Fibroblast of skin of scalp (primary cell): ENCODE measurements at regions not wholly inside any gene's neighbourhood (a gene's known extent, or its start where the extent isn't known, plus 50 kb on each side); places are given as distances from the start of the nearest gene placed in this dataset.
"Not testable (repeated sequence)": the region's sequence is repeated elsewhere in the genome, so short reads cannot be mapped to it uniquely, and the experiment has no call there.

Experiments
- DNase-seq: peaks from one replicate; pipeline ENCODE4 v3.0.0-alpha.2; 2013

DNA sequence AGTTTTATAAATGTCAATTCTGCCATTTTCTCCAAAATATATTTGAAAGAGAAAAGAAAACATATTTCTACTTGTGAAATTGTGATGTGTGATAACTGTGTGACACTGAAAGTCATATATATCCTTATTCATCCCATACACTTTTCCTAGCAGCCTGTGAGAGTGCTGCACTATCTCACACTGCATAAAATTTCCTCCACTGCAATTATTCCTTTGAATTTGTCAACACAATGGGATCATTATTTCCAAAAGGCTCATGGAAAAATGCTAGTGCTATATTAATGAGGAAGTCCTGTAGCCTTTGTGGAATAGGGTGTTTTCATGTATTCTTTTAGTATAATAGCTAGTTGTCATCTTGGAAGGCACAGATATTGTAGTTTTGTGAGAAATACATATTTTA is 504.1 kb downstream of the RPL10L start:
- no peak for DNase-seq

DNA sequence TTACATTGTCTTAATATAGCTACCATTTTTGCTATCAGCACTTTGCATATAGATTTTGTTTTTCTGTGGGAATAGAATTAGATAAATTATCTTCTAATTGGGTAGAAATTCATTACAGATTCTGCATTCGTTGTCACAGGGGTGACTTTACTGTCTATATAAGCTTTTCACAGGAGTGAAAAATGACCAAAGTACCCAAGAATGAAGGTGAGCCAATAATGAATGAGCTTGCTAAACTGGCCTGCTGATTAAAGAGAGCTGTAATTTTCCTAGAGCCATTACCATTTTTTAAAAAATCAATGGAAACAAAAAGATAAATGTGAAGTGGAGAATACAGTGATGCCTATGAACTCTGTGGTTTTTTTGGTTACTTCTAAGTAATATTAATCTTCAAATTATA is 504.6 kb downstream of the RPL10L start:
- no peak for DNase-seq

DNA sequence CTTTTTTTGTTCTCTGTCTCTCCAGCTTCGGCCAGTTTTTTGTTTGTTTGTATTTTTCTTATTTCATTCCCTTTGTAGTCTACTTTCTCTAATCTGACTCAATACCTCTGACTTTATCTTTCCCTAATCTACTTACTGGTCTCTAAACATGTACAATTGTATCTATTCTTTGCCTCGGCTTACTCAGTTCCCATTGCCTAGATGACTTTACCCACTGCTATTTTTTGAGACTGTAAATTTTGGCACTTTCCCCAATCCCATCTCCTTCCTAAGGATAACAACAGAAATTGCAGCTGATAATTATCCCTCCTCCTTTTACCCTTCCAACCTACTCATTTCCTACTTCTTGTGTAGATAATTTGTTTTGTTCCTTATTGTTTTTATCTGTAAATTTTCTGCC is 511.1 kb downstream of the RPL10L start:
- no peak for DNase-seq

DNA sequence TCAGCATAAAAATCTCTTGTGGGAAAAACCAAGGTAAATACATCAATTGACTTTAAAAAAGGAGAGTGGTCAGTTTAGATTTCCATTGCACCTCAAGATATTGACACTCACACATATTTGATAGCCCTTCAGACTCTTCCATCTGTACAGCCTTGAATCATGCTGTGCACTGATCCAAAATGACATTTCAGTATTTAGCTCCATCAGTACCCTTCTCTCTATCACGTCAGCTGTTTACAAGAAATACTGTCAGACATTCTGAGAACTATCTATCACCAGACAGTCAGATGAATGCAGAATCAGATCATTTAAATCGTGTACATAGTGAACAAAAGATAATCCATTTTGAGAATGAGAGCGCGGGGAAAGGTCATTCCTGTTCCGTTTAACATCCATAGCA is 511.9 kb downstream of the RPL10L start:
- DNase-seq: no peak

DNA sequence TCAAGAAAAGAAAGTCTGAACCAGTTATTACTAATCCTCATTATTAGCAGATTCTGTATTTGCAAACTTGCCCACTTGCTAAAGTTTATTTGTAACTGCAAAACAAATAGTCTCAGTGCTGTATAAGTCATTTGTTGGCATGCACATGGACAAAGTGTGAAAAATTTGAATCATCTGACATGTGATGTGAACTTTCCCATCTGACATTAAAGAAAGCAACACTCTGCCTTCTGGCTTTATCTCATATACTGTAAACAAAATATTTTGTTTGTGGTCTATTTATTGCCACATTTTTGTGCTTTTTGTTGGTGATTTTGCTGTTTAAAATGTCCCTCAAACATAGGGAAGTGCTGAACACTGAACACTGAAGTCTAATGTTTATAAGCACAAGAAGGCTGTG is 513.8 kb downstream of the RPL10L start:
- no peak for DNase-seq

DNA sequence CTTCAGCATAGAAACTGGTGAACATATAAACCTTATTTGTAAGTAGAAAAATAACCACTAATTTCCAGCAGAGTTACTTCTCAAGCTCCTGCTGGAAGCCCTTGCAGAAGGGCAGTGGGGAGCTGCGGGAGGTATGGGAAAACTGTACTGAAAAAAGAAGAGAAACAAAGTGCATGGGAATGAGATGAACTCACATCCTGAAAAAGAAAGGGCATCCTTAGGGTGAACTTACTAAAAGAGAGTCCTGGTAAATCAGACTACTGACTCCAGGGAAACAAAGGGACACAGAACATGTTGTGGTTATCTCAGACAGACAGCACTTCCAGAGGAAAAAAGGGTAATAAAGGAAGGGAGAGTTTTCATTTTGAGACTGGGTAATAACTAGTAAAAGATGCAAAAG is 515.1 kb downstream of the RPL10L start:
- DNase-seq: no peak

DNA sequence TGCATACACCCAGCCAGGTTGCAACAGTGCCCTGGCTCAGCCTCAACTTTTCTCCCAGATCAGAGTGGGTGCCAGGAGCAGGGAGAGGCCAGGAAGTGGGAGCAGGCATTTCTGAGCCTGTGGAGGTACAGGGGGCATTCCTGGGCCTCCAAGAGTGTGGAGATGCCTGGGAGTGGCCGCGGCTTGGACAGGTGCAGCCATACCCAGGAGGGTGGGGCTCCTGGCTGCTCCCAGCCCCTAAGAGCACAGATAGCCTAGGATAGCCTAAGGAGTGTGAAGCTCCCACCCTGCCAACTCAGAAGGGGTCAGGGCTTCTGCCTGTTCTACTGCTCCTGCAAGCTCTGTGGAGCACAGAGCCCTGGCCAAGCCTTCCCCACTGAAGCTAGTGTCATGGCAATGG is 543.4 kb downstream of the RPL10L start:
- no peak for DNase-seq

DNA sequence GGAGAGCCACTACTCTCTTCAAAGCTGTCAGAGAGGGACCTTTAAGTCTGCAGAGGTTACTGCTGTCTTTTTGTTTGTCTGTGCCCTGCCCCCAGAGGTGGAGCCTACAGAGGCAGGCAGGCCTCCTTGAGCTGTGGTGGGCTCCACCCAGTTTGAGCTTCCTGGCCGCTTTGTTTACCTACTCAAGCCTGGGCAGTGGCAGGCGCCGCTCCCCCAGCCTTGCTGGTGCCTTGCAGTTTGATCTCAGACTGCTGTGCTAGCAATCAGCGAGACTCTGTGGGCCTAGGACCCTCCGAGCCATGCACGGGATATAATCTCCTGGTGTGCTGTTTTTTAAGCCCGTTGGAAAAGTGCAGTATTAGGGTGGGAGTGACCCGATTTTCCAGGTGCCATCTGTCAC is 550.7 kb downstream of the RPL10L start:
- DNase-seq: not testable (repeated sequence)

DNA sequence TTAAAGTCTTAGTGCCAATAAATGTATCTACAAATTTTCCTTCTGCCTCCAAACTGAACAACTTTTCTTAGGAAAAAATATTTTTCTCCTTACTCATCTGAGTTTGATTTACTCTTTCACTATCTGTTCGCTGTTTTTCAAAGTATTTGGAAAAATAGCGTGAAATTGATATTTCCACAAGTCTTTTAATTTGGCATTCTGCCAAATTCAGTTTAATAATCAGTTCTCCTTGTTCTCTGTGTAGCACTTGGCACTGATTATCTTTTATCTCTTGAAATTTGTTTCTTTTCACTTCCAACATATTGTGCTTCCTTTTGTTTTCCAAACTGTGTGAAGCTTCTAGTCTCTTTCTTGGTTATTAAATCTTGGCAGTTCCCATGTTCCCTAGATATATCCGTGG is 559.8 kb downstream of the RPL10L start:
- no peak for DNase-seq

DNA sequence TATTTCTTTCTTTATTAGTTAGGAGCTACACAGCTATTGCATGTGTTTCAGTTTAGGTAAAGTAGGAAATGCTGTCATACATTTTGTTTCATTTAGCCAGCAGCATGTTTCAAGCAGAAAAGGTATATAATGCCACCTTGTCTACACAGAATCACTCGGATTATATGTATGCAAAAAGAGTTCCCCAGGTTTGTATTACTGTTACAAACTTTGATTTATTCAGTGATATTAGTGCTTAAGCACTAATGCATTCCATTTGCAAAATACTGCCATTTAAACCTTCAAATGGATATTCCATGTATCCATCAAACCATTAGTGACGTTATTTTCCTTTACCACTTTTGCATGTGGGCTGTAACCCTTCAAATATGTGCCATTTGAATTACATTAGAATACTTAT is 564.0 kb downstream of the RPL10L start:
- DNase-seq: no peak

DNA sequence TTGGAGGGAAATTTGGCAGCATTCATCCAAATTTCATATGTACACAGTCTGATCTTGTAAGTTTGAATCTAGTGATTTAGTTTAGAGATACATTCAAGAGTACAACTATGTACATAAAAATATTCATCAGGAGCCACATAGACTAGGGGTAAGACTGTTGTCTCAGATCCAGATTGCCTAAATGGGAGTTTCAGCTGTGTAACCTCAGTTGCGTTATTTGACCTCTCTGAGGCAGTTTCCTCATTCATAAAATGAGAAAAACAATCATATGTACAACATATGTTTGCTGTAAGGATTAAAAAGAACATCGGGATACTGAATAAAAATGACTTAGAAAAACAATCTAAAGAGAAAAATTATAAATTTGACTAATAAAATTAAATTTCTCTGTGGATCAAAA is 577.5 kb downstream of the RPL10L start:
- DNase-seq: no peak

DNA sequence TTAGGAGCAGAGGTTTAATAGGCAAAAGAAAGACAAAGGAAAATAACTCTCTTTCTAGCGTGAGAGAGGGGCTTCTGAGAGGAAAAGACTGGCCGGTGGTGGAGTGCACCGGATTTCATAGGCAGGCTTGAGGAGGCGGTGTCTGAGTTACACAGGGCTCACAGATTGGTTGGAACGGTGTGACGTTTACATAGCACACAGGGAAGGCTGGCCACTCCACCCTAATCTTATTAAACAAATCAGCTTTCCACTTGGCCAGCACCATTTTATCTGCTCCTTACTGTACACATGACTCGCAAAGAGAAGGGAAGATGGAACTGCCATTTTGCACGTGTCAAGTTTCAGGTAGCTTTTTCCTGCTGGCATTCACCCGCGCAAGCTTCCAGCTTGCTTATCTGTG is 587.7 kb downstream of the RPL10L start:
- DNase-seq: peak; percentile 11

DNA sequence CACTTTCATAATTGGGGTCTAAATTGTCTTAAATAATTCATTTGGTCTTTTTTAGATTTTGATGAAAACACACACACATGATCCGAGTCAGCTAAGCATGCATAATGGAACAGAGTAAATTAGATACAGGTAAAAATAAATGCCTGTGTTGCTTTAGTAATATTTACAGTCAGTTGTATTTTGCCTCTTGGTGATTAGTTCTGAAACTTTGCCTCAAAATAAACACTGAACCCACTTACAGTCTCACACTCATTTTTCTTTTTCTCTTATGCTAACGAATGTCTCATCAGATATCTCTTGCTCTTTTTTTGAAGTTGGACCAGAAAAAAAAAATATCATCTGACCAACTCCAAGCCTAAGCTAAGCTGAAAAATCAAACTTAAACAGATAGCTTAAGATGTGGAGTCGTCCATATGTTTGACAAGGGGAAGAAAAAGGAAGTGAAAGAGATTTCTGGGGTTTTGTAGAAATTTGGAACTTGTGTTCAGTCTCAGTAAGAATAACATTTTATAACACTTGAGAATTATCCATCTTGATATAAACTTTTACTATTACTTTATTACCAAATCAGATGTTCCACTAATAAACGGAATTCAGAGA is 592.5 kb downstream of the RPL10L start:
- no peak for DNase-seq

DNA sequence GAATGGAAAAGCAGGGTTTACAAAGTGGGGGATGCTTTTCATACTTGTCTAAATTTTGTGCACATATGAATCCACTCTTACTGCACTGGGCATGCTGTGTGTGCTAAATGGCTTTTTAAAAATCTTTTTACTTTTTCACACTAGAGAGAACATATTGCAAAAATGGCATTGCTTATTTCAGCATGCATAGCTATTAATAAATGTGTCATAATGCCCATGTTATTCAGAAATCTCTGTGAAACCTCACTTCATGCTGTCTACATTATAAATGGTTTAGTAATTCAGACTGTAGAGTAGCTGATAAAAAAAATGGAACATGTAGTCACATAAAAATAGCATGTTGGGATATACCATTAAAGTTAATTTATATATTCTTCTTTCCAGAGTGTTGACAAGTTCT is 593.8 kb downstream of the RPL10L start:
- DNase-seq: peak; percentile 23

DNA sequence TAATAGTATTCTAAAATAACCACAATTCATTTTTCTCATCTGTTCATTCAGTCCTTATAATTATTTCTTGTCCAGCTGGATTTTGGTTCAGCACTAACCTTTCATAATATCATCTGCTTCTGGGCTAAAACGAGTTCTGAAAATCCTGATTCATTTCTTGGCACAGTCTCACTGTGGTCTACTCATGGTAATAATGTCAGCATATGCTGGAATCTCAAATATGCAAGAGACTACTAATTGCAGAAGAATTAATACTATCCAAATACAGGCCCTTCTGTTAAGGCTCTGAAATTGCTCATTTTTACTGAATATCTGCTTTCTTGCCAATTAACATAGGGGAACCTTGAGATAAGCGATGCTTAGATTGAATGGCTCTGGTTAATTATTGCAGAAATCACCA is 597.1 kb downstream of the RPL10L start:
- DNase-seq: peak; percentile 92

DNA sequence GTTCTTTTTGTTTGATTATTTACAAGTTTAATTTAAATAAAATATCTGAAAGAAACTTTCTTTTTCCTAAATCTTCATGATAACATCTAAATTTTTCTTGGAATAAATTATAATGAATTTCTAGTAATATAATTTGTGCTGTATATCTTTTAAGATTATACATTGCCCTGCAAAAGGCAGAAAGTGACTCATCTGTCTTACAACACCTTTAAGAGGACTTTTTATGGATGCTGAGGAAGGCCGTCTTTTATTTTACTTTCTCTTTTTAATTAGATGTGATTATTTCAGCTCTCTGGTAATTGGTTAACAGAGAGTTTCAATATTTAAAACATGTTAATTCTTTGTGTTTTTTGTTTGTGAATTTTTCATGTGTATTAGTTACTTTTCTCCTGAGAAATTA is 598.4 kb downstream of the RPL10L start:
- DNase-seq: no peak

DNA sequence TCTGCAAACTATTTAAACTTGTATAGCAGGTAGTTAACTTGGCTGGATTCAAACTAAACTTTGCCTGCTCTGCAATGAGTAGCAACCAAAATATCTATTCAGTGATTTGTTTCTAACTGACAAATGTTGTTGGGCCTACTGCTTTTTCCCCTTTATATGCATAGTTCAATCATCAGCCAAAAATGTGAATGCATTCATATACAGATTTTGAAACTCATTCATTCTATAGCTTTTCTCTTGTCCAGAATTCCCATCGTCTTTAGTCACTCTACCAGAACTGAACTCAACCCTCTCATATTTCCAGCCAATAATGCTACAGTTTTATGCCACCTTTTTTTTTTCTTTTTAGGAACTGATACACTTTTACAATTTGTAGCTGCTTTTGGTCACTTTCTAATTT is 599.8 kb downstream of the RPL10L start:
- peak; percentile 71 for DNase-seq

DNA sequence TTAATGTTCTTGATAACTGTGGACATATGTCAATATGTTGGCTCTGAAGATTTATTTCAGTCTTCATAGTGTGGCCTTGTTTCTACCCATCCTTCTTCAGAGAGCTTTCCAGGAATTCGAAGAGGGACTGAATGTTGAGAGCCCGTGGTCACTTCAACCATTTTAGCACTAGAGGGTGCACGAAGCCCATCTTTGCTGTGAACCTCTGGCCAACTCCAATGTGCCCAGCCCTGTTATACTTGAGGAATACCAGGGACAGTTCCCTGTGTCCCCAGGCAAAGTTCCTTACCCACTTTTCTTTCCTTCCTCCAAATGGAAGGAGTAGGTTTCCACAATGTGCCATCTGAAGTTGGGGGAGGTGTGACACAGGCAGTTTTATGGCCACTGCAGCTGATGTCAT is 603.5 kb downstream of the RPL10L start:
- DNase-seq: peak; percentile 69

DNA sequence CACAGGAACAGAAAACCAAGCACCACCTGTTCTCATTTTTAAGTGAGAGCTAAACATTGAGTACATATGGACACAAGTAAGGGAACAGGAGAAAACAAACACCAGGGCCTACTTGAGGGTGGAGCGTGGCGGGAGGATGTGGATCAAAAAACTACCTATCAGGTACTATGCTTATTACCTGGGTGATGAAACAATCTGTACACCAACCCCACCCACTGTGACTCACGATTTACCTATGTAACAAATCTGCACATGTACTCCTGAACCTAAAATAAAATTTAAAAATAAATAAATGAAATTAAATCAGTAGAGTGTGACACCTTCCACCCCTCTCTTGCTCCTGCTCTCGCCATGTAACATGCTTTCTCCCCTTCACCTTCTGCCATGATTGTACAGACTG is 615.5 kb downstream of the RPL10L start:
- DNase-seq: no peak

DNA sequence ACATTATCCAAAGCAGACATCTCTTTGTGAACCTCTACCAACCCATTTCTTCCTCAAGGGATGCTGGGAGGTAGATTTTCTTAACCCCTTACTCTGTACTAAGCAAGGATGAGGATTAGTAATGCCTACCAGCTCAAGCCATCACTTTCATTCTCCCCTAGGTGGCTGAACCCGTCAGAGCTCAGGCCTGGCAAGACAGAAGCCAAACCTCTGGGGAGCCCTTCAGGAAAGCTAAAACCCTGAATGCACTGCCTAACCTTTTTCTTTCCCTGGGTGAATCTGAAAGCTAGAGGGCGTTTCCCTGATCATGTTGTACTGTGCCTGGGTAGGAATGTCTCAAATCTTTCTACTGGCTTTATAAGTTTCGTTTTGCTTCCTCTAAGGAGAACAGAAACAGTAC is 617.3 kb downstream of the RPL10L start:
- DNase-seq: no peak

DNA sequence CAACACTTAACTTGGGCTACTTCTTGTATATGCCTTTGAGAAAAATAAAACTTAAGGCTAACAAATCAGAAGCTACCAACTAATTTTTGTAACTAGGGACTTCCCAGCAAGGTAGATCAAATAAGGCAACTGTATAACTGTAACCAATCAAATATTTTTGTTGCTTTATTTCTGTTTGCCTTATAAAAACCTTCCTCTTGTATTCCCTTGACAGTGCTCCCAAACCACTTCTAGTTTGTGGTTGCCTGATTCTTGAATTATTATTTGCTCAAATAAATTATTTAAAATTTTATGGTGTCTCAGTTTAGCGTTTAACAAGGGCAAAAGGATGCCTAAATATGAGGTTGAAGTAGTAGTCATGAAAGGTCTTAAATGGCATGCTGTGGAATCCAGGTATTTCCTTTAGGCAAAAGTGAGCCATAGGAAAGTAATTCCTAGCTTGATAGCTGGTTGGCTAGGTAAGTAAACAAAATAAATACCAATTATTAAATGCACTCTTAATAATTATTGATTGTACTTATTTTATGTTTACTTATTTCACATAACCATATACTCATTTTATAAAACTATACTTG is 632.6 kb downstream of the RPL10L start:
- no peak for DNase-seq

DNA sequence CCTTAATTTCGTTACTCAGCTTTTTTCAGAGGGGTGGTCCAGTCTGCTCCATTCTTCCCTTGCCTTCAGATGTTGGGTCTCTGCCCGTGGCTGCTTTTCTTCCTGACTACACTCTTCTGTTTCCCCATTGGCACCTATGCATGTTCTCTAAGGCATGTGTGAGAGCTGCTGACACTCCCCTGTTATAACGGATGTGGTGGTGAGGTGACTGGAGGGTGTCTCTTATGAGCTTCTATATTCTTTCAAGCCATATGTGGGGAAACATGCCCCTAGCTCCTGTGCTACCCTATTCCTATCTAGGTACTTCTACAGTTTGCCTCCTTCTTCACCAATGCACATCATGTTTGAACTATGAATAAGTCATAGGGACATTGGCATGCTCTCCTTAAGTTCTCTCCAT is 643.2 kb downstream of the RPL10L start:
- no peak for DNase-seq

DNA sequence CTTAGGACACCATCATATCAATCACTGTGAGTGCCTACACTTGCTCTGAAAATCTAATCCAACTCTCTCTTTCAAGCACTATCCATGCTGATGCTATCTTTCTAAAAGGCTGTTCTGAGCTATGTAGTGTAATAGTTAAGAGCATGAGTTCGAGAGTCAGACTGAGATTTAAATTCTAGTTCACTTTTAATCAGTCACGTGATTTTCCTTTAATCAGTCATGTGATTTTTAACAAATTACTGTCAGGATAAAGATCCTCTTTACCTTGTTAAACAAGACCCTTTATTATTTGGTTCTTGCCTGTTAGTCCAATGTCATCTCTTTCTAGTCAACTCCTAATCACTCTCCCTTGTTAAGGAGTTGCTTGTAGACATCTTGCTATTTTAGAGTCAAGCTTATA is 653.0 kb downstream of the RPL10L start:
- no peak for DNase-seq

DNA sequence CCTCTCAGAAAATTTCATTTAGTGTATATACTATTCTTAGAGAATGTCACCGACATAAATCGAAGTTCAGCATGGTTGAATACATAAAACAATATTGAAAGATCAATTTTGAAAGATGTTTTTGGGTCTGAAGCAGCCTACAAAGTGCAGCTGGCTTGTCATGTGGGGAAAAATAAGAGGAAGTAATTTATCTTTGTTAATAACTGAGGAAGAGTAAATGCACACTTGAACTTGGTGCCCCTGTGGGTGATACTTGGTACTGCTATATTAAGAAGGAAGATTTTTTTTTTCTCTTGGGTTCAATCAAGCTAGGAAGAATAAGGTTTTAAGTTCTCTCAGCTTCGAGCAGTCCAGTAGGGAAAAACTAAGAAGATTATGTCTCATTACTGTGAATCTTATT is 661.3 kb downstream of the RPL10L start:
- DNase-seq: no peak

DNA sequence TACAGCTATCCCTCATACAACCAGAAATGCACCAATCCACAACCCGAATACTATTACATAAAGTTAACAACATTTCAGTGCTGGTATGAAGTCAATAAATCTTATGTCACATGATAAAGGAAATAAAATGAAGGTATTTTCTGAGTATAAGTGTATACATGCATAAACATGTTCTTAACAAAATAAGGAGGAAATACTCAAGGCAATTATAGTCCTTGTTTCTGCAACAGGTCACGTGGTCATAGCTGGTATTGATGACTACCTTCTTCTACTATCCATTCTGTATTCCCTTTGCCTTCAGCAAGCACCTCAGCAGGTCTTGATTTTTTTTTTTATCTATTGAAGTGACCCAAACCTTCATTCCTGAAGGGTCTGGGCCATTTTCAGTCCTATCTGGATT is 675.6 kb downstream of the RPL10L start:
- no peak for DNase-seq
